ENCODE measurements at regions not wholly inside any gene's neighbourhood (a gene's known extent, or its start where the extent isn't known, plus 50 kb on each side); places are given as distances from the start of the nearest gene placed in this dataset.
A peak's percentile ranks its signal among the peaks of the same experiment; 100 is the strongest.

GRCh38 chr13:30031488-30031887, 181.1 kb upstream of the UBL3 start:
- no peak for DNase-seq (ENCODE audit: low read depth)

GRCh38 chr13:30030141-30030750, 179.8 kb upstream of the UBL3 start:
- DNase-seq (ENCODE audit: low read depth): no peak

GRCh38 chr13:30027569-30028455, 177.4 kb upstream of the UBL3 start:
- DNase-seq (ENCODE audit: low read depth): no peak

GRCh38 chr13:30026909-30027308, 176.5 kb upstream of the UBL3 start:
- no peak for DNase-seq (ENCODE audit: low read depth)

DNA sequence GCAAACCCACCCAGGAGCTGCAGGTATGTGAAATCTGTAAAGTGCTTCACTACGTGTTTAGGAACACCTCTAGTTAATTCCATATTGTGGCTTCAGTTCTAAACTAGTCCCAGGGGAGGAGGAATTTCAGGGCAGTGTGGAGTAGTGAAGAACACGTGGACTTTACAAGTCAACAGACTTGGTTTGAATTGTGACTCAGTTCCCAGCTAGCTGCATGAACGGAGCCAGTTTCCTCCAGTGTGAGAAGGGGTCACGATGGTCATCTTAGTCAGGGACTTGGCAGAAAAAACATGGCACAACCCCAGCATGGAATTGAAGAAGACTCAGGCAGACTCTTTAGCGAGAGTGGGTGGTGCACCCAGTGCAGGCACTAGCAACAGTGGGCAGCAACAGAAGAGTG, 175.7 kb upstream of the UBL3 start:
- no peak for DNase-seq (ENCODE audit: low read depth)

DNA sequence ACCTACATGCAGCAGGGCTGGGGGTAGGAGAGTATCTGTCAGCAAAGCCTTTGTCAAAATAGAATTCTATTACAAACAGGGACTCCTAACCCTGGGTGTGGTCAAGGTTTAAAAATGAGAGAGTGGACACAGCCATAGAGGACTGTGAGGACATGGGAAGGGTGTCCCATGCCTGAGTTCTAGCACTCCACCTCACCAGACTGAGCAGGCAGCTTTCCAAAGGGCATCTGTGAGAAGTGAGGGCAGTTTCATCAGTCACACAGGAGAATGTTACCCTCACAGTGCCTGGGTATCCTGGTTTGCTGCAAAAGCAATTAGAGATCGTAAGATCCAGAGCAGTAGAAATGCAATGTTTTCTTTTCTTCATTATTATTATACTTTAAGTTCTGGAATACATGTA, 174.9 kb upstream of the UBL3 start:
- DNase-seq (ENCODE audit: low read depth): no peak

GRCh38 chr13:30024125-30024865, 173.9 kb upstream of the UBL3 start:
- no peak for DNase-seq (ENCODE audit: low read depth)

DNA sequence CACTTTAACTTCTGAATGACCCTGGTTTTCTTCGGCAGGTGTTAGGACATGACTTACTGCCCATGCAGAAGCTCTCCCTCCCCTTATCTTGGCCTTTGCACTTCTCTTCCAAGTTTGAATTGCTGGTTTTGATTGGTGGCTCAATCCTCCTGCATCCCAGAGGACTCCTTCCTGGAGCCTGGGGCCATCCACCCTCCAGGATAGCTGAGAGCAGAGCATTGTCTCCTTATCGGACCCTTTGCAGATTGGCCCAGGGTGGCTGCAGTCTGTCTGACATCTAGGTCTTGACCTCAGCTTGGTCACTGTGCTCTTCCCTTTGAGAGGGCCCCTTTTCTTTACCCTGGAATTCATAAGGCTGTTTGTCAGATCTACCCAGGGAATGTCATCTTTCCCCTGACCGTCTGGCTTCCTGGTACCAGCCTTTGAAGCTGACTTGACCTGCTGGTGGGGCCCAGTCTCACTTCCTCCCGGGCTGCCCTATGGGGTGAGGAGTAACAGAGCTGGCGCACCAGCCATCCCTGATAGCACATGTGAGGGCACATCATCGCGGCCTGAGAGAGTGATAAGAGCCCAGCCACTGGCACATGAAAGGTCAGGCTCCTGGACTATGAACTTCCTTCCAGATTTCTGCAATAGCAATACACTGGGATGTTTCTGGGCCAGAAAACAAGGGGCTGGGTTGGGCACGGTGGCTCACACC, 172.9 kb upstream of the UBL3 start:
- no peak for DNase-seq (ENCODE audit: low read depth)

GRCh38 chr13:30022796-30023195, 172.4 kb upstream of the UBL3 start:
- DNase-seq (ENCODE audit: low read depth): no peak

GRCh38 chr13:30022256-30022655, 171.8 kb upstream of the UBL3 start:
- DNase-seq (ENCODE audit: low read depth): no peak

- no peak for DNase-seq (ENCODE audit: low read depth)
Observed at GRCh38 chr13:30021611-30022010, 171.2 kb upstream of the UBL3 start.

GRCh38 chr13:30020726-30021312, 170.4 kb upstream of the UBL3 start:
- DNase-seq (ENCODE audit: low read depth): no peak

- DNase-seq (ENCODE audit: low read depth): no peak
Observed at GRCh38 chr13:30019648-30020626, 169.5 kb upstream of the UBL3 start.

DNA sequence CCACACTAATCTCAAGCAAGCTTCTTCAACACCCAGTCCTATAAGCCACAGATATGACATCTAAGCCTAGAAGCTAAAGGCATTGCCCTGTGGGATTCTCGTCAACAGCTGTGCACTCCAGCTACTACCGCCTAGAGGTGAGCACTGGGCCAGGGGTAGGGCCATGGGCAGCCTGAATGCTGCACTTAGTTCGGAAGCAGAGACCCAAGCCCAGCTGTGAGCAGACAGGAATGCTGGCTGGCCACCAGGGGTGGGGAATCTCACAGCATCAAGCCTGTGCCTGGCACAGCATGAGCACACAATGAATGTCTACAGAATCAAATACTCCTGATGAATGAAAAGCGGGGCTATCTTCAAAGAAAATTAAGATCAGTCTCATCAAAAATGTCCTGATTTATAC, 167.5 kb upstream of the UBL3 start:
- no peak for DNase-seq (ENCODE audit: low read depth)

GRCh38 chr13:30016398-30016797, 166.0 kb upstream of the UBL3 start:
- DNase-seq (ENCODE audit: low read depth): no peak

GRCh38 chr13:30009411-30009810, 159.0 kb upstream of the UBL3 start:
- no peak for DNase-seq (ENCODE audit: low read depth)

DNA sequence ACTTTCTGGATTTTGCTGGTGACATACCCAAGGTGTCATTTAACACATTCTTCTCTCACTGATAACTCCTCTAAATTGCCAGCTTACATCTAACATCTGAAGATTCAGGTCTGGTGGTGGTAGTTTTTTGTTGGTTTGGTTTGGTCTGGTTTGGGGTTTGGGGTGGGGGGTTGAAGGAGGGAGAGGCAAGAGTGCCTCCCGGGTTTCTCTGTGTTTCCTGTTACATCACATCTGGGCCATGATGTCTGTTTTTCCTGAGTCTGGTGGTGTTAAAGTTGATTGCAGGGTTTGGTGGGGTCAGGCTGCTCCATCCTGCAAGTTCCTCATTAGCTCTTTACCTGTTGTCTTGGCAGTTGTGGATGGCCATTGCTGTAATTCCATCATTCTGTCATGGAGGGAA, 155.8 kb upstream of the UBL3 start:
- no peak for DNase-seq (ENCODE audit: low read depth)

GRCh38 chr13:30004204-30004603, 153.8 kb upstream of the UBL3 start:
- DNase-seq (ENCODE audit: low read depth): no peak

DNA sequence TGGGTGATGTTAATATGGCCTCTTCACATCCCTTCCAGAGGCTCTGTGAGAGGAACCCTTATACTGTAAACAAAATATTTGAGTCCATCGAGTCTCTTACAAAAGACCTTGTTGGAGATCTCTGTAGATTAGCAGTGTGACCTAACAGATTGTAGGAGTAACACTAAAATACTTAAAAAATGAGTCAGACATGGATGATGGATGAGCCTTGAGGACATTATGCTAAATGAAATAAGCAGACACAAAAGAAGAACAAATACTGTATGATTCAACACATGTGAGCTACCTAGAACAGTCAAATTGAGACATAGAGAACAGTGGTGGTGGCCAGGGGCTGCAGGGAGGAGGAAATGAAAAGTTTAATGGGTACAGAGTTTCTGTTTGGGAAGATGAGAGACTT, 152.2 kb upstream of the UBL3 start:
- DNase-seq (ENCODE audit: low read depth): peak; percentile 43

- no peak for DNase-seq (ENCODE audit: low read depth)
Observed at GRCh38 chr13:30000370-30000765, 150.0 kb upstream of the UBL3 start.
